Activated naive CD4-positive, alpha-beta T cell treated with anti-CD3 and anti-CD28 coated beads, Interleukin-2, amount 50 U/mL, for 24 hours (primary cell): ENCODE measurements at regions not wholly inside any gene's neighbourhood (a gene's known extent, or its start where the extent isn't known, plus 50 kb on each side); places are given as distances from the start of the nearest gene placed in this dataset.
"Not testable (repeated sequence)": the region's sequence is repeated elsewhere in the genome, so short reads cannot be mapped to it uniquely, and the experiment has no call there.

ENCODE experiments used
- H3K27ac Mint-ChIP-seq: one replicate; pipeline ENCODE4 v1.8.0; 2021; ENCODE audit warnings: mild to moderate bottlenecking, mixed read lengths
- H3K27me3 Mint-ChIP-seq: one replicate; pipeline ENCODE4 v1.8.0; 2021; ENCODE audit warnings: mixed read lengths
- H3K36me3 Mint-ChIP-seq: one replicate; pipeline ENCODE4 v1.8.0; 2021; ENCODE audit warnings: mixed read lengths
- H3K4me1 Mint-ChIP-seq: one replicate; pipeline ENCODE4 v1.8.0; 2021; ENCODE audit warnings: mixed read lengths
- H3K4me3 Mint-ChIP-seq: one replicate; pipeline ENCODE4 v1.8.0; 2021; ENCODE audit warnings: mild to moderate bottlenecking, mixed read lengths
- H3K9me3 Mint-ChIP-seq: one replicate; pipeline ENCODE4 v1.8.0; 2021; ENCODE audit warnings: mixed read lengths

DNA sequence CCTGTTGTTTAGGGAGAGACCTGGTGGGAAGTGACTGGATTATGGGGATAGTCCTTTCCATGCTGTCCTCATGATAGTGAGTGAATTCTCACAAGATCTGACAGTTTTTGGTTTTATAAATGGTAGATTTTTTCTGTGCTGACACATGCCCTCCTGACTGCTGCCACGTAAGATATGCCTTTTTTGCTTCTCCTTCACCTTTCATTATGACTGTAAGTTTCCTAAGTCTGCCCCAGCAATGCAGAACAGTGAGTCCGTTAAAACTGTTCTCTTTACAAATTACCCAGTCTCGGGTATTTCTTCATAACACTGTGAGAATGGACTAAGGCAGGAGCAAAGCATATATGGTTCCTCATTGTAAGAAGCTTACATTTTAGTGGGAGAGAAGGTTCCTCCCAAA, 1727.2 kb downstream of the NCAM2 start:
- no peaks in the 10 kb centered on the region for H3K4me1 Mint-ChIP-seq
- no peak overlapping the region for H3K4me3 Mint-ChIP-seq
- peaks cover 8% of the 10 kb centered on the region for H3K9me3 Mint-ChIP-seq
- no peak overlapping the region for H3K27ac Mint-ChIP-seq
- H3K36me3 Mint-ChIP-seq: no peaks in the 10 kb centered on the region
- H3K27me3 Mint-ChIP-seq: no peaks in the 10 kb centered on the region

DNA sequence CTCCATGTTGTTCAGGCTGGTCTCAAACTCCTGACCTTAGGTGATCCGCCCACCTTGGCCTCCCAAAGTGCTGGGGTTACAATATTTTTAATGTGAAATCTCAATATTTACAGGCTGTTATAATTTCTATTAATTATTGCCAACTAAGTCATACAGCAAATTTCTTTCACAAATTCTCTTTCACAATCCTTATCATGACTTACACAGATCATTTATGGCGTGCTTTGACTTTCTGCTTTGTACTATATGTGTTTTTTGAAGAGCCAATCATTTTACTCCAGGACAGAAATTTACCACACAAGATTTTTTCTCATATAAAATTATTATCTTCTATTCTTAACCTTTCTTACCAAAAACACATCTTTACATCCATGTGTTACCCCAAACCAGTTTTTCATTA, 1729.9 kb downstream of the NCAM2 start:
- H3K27me3 Mint-ChIP-seq: no peaks in the 10 kb centered on the region
- no peaks in the 10 kb centered on the region for H3K4me1 Mint-ChIP-seq

DNA sequence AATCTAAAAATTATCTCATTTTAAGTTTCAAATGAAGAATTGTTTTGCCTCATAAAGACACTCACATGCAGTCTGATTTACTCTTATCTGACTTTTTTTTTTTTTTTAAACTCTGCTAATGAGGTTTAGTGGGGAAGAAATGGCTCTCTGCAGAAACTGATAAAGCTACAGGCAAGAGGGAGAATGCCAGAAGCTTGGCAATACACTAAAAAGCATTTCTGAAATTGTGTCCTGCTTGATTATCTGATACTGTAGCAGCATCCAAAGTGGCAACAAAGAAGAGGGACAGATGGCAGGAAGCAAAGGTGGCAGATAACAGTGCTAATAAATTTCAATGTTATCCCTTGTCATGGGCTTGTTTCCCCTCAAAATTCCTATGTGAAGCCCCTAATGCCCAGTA, 1744.9 kb downstream of the NCAM2 start:
- no peak overlapping the region for H3K4me3 Mint-ChIP-seq
- no peak overlapping the region for H3K27ac Mint-ChIP-seq
- H3K27me3 Mint-ChIP-seq: no peaks in the 10 kb centered on the region
- H3K4me1 Mint-ChIP-seq: no peaks in the 10 kb centered on the region
- H3K36me3 Mint-ChIP-seq: no peaks in the 10 kb centered on the region
- H3K9me3 Mint-ChIP-seq: no peaks in the 10 kb centered on the region

More for the DNA sequence above, 1729.9 kb downstream of the NCAM2 start:
- Mint-ChIP-seq H3K36me3 (no peaks in the 10 kb centered on the region), H3K4me3 (no peak overlapping the region), H3K27ac (no peak overlapping the region), H3K9me3 (peaks cover 8% of the 10 kb centered on the region)

DNA sequence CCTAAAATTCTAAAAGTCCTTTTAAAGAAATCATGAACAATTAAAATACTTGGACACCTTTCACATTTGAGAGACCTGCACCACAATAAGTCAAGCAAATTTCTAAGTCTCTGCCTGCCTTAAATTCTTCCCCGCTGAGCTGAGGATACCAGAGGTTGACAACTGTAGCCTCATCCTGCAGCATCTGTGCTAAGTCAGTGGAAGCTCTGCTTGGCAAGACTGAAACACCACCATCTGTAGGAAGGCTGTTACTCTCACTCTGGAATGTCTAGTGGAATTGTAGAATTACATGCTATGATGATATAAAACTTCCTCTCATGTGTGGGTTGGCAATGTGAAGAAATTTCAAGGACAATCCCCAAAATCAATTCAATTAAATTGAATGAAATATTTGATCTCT, 1756.5 kb downstream of the NCAM2 start:
- Mint-ChIP-seq H3K4me1 (no peaks in the 10 kb centered on the region), H3K27me3 (no peaks in the 10 kb centered on the region), H3K27ac (no peak overlapping the region)

DNA sequence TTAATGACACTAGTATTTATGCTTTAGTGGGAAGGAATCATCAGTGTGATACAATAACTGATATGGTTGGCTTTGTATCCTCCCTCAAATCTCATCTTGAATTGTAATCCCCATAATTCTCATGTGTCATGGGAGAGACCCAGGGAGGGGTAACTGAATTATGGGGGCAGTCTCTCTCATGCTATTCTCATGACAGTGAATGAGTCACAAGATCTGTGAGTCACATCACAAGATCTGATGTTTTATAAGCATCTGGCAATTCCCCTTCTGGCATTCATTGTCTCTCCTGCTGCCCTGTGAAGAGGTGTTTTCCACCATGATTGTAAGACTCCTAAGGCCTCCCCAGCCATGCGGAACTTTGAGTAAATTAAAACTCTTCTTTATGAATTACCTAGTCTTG, 1760.3 kb downstream of the NCAM2 start:
- H3K27me3 Mint-ChIP-seq: no peaks in the 10 kb centered on the region
- H3K4me1 Mint-ChIP-seq: no peaks in the 10 kb centered on the region
- no peak overlapping the region for H3K27ac Mint-ChIP-seq
- H3K4me3 Mint-ChIP-seq: no peak overlapping the region
- peaks cover 8% of the 10 kb centered on the region for H3K9me3 Mint-ChIP-seq
- no peaks in the 10 kb centered on the region for H3K36me3 Mint-ChIP-seq

More for the DNA sequence above, 1756.5 kb downstream of the NCAM2 start:
- H3K9me3 Mint-ChIP-seq: no peaks in the 10 kb centered on the region
- no peak overlapping the region for H3K4me3 Mint-ChIP-seq
- no peaks in the 10 kb centered on the region for H3K36me3 Mint-ChIP-seq

DNA sequence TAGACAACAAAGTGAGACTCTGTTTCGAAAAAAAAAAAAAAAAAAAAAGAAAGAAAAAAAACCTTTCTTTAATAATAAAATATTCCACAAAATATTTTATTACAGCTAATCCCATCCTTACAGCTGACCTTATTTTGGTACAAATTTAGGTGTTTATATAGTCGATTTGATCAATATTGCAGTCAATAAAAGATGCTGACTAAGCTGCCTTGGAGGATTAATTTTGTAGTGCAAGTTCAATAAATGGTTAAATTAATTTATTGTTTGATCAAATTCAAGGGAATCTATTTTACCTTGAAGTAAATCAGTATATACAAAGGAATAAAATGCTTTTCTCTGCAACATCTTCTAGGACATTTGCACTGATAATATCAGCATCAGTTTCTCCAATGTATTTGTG, 1764.3 kb downstream of the NCAM2 start:
- H3K4me3 Mint-ChIP-seq: no peak overlapping the region
- peaks cover 8% of the 10 kb centered on the region for H3K9me3 Mint-ChIP-seq
- no peaks in the 10 kb centered on the region for H3K27me3 Mint-ChIP-seq
- H3K27ac Mint-ChIP-seq: no peak overlapping the region
- H3K36me3 Mint-ChIP-seq: no peaks in the 10 kb centered on the region
- H3K4me1 Mint-ChIP-seq: no peaks in the 10 kb centered on the region

DNA sequence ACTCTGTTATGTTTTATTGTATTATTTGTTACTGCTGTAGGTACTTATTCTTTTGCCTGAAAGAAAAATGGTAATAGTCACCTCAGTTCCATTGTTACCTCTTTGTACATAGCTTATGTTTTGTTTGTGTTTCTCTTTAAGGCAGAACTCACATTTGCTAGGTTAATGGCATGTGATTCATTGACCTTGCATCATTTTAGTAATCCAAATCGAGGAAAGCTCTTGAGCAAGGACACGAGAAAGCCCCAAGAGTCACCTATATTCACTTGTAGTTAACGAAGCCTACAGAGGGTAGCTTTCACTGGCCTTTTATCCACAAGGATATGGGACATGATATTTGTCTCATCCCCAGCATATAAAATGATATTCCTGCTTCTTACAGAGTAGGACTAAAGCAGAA, 1765.2 kb downstream of the NCAM2 start:
- Mint-ChIP-seq H3K27ac (no peak overlapping the region), H3K36me3 (no peaks in the 10 kb centered on the region), H3K4me1 (no peaks in the 10 kb centered on the region), H3K4me3 (no peak overlapping the region), H3K9me3 (peaks cover 8% of the 10 kb centered on the region), H3K27me3 (no peaks in the 10 kb centered on the region)

DNA sequence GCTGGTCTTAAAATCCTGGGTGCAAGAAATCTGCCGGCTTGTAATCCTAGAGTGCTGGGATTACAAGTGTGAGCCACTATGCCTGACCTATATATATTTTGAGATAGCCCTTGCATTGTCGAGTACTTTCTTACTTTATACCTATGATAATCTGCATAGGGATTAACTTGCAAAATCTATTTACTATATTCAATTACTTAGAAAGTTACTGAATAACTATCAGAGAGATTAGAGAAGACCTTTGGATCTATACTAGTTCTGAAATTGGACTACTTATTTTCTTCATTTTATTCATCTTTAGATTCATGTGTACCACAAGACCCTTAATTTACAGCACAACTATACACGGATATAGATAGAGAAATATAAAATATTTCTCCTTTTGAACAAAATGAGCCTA, 1766.0 kb downstream of the NCAM2 start:
- no peaks in the 10 kb centered on the region for H3K4me1 Mint-ChIP-seq
- H3K27me3 Mint-ChIP-seq: no peaks in the 10 kb centered on the region
- H3K4me3 Mint-ChIP-seq: no peak overlapping the region
- H3K9me3 Mint-ChIP-seq: peaks cover 8% of the 10 kb centered on the region
- no peaks in the 10 kb centered on the region for H3K36me3 Mint-ChIP-seq
- H3K27ac Mint-ChIP-seq: no peak overlapping the region

DNA sequence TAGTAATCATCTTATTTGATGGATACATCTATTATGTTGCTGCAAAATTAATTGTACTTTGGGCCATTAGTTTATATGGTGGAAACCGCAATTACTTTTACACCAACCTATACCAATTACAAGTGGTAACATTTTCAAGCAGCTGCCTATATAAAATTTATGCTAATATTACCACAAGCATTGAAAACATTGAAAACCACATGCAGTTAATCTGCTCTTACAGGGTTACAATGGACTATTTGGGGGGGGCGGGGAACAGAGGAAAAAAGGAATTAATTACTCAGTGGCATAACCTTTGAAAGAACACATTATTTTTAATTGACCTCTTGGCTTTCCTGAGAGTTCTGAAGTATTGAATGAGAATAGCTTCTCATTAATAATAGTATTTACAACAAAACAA, 1793.2 kb downstream of the NCAM2 start:
- H3K36me3 Mint-ChIP-seq: no peaks in the 10 kb centered on the region
- no peaks in the 10 kb centered on the region for H3K4me1 Mint-ChIP-seq
- no peak overlapping the region for H3K27ac Mint-ChIP-seq
- no peaks in the 10 kb centered on the region for H3K27me3 Mint-ChIP-seq
- no peak overlapping the region for H3K4me3 Mint-ChIP-seq
- H3K9me3 Mint-ChIP-seq: no peaks in the 10 kb centered on the region

DNA sequence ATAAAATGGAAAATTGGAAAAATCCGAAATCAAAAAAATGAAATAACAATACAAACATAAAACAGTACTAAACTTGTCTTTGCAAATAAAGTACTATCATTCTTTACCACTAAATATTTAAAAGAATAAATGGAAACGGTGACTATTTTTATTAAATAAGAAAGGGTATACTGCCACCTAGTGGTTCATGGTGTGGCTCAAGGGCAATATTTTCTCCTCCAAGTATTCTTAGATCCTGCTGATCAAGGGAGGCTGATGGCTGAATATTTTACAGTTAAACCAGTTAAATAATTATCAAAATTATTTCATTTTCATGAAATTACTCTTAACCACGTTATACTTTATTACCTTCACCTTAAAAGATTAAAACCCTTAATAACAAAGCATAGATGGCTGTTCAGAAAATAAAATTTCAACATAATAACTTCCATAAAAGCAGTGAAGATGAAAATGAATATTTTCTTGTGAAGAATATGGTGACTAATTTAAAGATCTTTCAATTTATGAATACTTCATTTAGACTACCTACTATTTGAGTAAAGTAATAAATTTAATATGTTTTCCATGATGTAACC, 1793.9 kb downstream of the NCAM2 start:
- no peaks in the 10 kb centered on the region for H3K27me3 Mint-ChIP-seq
- no peaks in the 10 kb centered on the region for H3K9me3 Mint-ChIP-seq
- no peak overlapping the region for H3K27ac Mint-ChIP-seq
- H3K4me1 Mint-ChIP-seq: no peaks in the 10 kb centered on the region
- no peaks in the 10 kb centered on the region for H3K36me3 Mint-ChIP-seq
- no peak overlapping the region for H3K4me3 Mint-ChIP-seq

DNA sequence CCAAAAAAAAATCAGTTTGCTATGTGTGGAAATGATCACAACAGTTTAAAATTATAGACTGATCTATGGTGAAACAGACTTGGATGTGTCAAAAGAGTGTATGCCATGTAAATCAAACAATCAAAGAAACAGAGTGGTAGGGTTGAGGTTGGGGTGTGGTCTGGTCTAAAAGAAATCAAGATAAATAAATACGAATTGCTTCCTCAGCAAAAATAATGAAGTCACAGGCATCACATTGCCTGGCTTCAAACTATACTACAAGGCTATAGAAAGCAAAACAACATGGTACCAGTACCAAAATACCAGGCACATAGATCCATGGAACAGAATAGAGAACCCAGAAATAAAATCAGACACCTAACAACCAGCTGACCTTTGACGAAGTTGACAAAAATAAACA, 1796.9 kb downstream of the NCAM2 start:
- Mint-ChIP-seq H3K9me3 (no peaks in the 10 kb centered on the region), H3K27ac (no peak overlapping the region), H3K4me3 (no peak overlapping the region), H3K36me3 (no peaks in the 10 kb centered on the region), H3K27me3 (no peaks in the 10 kb centered on the region), H3K4me1 (no peaks in the 10 kb centered on the region)

DNA sequence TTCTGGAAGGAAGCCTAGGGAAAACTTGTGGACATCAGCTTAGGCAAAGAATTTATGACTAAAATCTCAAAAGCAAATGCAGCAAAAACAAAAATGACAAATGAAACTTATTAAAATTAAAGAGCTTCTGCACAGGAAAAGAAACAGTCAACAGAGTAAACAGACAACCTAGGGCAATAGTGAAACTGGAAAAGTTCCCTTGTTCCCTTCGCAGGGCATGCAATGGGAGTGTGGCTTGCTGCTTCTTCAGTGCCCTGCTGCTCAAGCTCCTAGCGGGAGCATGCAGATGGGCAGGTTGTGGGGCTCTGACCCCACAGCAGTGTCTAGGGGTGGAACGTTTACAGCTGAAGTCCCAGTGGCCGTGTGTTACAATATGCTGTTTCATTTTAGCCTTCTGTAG, 1797.4 kb downstream of the NCAM2 start:
- Mint-ChIP-seq H3K27ac (no peak overlapping the region), H3K4me1 (no peaks in the 10 kb centered on the region), H3K9me3 (no peaks in the 10 kb centered on the region), H3K4me3 (no peak overlapping the region), H3K27me3 (no peaks in the 10 kb centered on the region), H3K36me3 (no peaks in the 10 kb centered on the region)

DNA sequence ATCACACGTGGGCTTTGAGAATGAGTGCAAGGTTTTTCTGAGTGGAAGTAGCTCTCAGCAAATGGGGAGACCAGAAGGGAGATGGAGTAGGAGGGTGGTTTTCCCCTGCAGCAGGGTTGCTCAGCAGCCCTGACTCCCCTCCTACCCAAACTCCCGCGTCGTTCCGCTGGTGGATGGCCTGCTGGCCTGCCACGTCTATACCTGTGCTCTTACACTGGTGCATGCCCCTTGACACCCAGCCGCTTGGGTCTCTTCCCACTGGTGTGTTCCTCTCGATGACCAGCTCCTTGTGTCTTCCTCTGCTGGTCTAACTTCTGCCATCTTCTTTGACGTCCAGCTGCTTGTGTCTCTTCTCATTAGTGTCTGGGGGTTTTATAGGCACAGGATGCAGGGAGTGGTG, 1797.9 kb downstream of the NCAM2 start:
- Mint-ChIP-seq H3K4me1 (no peaks in the 10 kb centered on the region), H3K36me3 (no peaks in the 10 kb centered on the region), H3K27me3 (no peaks in the 10 kb centered on the region), H3K9me3 (no peaks in the 10 kb centered on the region), H3K27ac (no peak overlapping the region), H3K4me3 (no peak overlapping the region)

DNA sequence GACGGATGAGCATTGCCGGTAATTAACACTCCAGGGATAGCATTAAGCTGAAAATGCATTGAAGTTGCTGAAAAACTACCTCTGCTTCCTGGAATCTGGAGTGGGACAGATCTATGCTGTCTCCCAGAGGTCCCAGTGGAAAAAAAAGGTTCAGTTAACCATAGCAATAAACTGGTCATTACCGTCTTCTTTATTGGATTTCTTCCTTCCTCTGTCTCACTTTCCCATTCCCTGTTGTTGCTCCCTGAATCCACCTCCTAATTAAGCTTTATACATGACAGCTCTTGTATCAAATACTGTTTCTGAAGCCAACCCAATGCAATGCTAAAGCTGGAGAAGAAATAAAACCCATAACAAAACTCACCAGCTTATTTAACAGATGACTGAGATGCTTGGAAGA, 1805.9 kb downstream of the NCAM2 start:
- no peaks in the 10 kb centered on the region for H3K27me3 Mint-ChIP-seq
- no peak overlapping the region for H3K27ac Mint-ChIP-seq
- no peaks in the 10 kb centered on the region for H3K36me3 Mint-ChIP-seq
- H3K9me3 Mint-ChIP-seq: peaks cover 6% of the 10 kb centered on the region
- H3K4me1 Mint-ChIP-seq: no peaks in the 10 kb centered on the region
- H3K4me3 Mint-ChIP-seq: no peak overlapping the region

DNA sequence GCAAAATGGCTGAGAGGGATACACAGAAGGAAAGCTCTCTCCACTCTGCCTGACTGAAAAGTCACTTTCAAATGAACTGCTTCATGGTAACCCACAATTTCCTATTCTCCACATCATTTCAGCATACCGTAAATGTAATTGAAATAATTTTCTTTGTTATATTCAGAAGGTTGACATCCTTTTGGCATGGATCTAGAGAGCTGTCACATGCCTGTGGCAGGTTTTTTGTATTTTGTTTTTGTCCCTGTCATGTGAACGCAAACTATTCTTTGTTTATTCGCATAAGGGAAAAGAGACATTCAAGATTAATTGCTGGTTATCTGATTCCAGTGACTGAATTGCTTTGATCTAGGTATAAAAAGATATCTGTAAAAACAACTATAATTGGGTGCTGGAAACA, 1808.1 kb downstream of the NCAM2 start:
- Mint-ChIP-seq H3K27ac (no peak overlapping the region), H3K36me3 (no peaks in the 10 kb centered on the region), H3K9me3 (peaks cover 6% of the 10 kb centered on the region), H3K4me3 (no peak overlapping the region), H3K4me1 (no peaks in the 10 kb centered on the region), H3K27me3 (no peaks in the 10 kb centered on the region)

DNA sequence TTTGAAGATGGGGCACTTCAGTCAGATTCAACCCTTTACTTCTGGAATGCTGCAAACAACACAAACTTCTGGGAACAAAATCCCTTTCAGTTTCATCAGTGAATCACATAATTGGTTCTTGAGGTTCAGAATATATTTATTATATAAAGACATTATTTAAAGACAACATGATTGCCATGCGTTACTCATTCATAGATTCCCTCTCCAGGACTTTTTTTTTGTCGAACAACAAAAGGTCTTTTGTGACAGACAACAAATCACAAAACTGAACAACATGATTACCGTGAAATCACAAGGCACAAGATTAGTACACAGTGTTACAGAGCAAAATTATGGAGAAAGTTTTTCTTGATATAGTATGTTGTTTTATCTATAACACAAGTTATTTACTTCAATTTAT, 1815.0 kb downstream of the NCAM2 start:
- no peaks in the 10 kb centered on the region for H3K36me3 Mint-ChIP-seq
- H3K4me3 Mint-ChIP-seq: no peak overlapping the region
- H3K27ac Mint-ChIP-seq: no peak overlapping the region
- no peaks in the 10 kb centered on the region for H3K27me3 Mint-ChIP-seq
- no peaks in the 10 kb centered on the region for H3K4me1 Mint-ChIP-seq
- peaks cover 4% of the 10 kb centered on the region for H3K9me3 Mint-ChIP-seq

DNA sequence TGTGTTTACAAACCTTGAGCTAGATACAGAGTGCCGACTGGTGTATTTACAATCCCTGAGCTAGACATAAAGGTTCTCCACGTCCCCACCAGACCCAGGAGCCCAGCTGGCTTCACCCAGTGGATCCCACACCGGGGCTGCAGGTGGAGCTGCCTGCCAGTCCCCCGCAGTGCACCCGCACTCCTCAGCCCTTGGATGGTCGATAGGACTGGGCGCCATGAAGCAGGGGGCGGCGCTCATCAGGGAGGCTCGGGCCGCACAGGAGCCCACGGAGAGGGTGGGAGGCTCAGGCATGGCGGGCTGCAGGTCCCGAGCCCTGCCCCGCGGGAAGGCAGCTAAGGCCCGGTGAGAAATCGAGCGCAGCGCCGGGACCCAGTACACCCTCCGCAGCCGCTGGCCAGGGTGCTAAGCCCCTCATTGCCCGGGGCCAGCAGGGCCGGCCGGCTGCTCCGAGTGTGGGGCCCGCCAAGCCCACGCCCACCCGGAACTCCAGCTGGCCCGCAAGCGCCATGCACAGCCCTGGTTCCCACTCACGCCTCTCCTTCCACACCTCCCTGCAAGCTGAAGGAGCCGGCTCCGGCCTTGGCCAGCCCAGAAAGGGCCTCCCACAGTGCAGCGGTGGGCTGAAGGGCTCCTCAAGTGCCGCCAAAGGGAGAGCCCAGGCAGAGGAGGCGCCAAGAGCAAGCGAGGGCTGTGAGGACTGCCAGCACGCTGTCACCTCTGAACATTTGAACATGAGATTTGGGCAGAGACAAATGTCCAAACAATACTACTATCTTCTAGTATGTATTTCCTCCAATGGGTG, 1820.7 kb downstream of the NCAM2 start:
- not testable (repeated sequence) for H3K4me1 Mint-ChIP-seq, H3K27me3 Mint-ChIP-seq, H3K4me3 Mint-ChIP-seq, H3K9me3 Mint-ChIP-seq, H3K36me3 Mint-ChIP-seq, H3K27ac Mint-ChIP-seq
